Pulmonary artery endothelial cell (primary cell): ENCODE measurements at regions not wholly inside any gene's neighbourhood (a gene's known extent, or its start where the extent isn't known, plus 50 kb on each side); places are given as distances from the start of the nearest gene placed in this dataset.

ENCODE experiments used
- DNase-seq: peaks from one replicate; pipeline ENCODE4 v3.0.0-alpha.2; 2011; ENCODE audit warnings: low read depth, low spot score

- no peak for DNase-seq
Observed at GRCh38 chr10:92747066-92747465, 57.3 kb downstream of the HHEX start.

DNA sequence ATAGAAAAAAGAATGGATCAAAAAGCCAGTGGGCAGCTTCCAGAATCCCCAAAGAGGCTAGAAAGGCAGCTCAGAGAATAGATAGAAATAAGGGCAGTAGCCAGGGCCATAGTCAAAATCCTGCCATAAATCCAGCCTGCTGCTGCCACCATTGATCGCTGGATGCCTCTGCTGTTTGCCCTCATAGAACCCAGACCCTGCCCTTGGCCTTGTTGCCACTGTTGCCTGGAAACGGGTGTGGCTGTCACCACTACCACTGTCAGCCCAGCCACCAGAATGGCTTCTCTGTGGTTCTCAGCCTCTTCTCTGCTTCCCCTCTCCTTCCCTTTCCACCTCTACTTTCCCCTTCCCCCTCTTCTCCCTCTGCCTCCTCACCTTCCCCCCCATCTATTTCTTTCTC lies 57.8 kb downstream of the HHEX start:
- no peak for DNase-seq

DNA sequence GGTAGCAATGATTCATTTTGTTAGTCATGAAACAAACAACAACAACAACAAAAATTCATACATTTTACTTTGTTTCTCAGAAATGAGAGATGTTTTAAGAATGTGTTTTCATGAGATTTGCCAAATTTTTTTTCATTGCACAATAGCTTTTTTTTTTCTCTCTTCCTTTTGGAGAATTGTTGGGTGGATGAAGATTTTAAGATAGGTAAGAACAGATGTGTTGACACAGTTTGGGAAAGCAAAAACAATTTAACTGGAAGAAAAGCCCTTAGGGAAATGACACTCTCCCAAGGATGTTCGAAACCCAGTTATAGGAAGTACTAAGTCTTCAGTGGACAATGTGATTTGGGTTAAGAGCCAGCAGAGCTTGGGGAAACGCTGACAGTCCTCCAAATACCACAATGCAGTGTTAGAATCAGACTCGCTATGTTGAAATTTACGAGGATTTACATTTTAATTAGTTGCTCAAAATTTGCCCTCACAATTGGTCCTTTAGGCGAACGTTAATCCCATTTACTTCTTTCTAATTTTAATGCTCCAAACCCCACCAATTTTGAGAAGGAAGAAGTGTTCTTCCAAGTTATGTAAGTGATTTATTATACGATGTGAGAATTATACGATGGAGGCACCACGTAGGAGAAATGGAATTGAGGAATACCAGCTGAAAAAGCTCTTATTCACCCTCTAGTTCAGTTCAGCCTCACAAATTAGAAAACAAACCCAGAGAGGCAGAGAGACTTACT lies 61.2 kb downstream of the HHEX start:
- DNase-seq = no peak

- DNase-seq = no peak
Observed at GRCh38 chr10:92751534-92751811, 61.7 kb downstream of the HHEX start.

- DNase-seq = no peak
Observed at GRCh38 chr10:92751827-92752226, 62.1 kb downstream of the HHEX start.

DNA sequence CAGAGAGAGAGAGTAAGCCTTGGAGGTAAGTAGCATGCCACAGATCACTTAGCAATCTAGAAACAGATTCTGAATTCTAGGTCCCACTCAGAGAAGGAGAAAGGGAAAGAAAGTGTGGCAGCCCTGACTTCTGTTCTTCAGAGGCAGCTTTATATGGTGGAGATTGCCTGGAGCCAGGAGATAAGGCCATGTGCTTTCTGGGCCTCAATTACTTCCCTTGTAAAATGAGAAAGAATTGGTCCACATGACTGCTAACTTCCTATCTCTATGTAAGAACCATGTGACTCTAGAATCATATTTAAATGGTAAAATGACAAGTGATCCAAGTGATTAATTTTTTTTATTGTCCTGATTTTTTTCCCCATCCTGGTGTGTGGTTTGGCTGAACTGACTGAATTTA lies 64.1 kb downstream of the HHEX start:
- DNase-seq = no peak

GRCh38 chr10:92755725-92756124 lies 66.0 kb downstream of the HHEX start:
- no peak for DNase-seq

DNA sequence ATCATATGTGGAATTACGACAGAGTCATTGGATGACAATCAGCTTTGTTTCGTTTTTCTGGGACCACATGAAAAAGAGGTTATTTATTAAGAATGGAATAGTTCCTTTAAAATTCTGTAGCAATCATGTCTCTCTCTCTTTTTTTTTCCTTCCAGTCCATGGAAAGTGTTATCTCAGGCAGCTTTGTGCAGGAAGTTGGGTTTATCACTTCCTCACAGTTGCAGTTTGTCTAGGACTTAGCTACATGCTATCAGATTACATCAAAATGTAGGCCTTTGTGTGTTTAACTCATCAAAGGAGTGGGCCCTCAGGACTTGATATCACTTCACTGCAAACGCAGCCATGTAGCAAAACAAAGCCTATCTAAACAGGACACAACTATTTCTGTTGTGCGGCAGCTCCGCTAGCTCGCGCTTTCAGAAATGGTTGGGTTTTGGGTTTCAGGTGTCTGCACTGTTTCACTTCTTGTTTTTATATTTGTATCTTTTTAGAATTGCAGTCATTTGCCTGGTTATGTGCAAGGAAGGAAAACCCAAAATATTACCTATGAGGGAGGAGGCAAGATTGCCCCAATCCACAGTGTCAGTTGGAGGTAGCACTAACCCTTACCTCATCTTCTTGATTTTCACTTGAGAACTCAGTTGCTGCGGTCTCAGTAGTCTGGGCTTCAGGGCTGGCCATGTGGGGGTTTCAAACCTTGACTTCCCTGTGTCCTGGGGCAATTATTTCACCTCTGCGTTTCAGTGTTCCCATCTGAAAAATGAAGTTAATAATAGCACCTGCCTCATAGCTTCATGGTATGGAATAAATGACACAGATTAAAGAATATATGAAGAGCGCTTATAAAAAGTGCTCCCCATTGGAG lies 66.7 kb downstream of the HHEX start:
- DNase-seq = peak; percentile 93

DNA sequence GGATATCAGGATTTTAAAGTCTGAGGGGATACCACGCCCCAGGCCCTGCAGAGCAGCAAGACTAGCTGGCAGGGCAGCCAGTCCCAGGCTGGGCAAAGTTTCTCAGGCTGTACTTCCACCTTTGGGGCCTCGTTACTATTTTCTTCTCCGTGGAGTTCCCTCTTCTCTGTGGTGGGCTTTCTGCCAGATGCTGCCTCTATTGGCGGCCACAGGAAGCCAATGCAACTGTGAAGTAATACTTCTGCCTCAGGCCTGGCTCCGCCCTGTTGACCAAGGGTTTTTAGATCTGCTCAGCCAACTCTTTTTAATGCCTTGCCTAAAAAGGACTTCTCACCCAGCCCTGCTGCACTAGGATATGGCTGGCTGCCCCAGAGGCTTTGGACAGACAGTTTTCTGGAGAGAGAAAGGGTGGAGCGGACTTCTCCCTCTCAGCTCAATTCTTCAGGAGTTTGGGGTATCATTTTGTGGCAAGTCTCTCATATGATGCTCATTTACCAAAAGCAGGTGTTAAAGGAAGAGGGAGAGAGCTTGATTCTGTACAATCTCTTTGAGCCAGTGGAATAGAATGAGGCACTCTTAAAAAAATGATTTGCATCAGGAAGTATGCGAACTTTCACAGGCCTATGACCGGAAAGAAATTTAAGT lies 67.4 kb downstream of the HHEX start:
- peak; percentile 83 for DNase-seq

- no peak for DNase-seq
Observed at GRCh38 chr10:92757711-92758104, 68.0 kb downstream of the HHEX start.

DNA sequence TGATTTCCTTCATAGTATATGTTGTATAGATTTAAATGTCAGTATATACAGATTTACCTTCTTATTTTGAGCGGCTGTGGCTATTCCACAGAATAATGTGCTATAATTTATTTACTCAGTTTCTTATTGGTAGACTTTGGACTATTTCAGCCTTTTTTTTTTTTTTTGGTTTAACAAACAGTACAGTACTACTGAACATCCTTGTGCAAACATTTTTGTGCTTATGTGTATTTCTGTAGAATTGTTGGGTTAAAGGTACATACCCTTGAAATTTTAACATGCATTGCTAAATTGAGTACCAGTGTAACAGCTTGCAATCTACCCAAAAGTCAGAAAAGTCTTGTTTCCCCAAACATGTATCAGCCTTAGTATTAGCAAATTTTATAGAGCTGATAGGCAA lies 68.8 kb downstream of the HHEX start:
- no peak for DNase-seq

GRCh38 chr10:92760609-92761008 lies 70.9 kb downstream of the HHEX start:
- DNase-seq = no peak

DNA sequence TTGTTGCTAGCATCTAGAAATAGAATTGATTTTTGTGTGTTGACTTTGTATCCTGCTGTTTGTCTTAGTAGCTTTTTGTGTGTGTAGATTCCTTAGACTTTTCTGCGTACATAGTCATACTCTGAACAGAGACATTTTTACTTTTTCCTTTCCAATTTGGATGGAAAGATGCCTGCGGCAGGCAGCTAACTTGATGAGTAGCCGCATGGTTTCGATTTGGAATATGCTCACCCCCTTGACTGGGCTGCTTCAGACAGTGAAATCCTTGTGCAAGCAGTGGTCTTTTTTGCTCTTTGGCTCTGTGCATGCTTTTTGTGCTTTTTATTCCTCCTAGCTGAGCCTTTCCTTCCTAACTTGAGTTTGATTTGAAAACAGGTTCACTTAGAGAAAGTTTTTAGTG lies 71.8 kb downstream of the HHEX start:
- no peak for DNase-seq

DNA sequence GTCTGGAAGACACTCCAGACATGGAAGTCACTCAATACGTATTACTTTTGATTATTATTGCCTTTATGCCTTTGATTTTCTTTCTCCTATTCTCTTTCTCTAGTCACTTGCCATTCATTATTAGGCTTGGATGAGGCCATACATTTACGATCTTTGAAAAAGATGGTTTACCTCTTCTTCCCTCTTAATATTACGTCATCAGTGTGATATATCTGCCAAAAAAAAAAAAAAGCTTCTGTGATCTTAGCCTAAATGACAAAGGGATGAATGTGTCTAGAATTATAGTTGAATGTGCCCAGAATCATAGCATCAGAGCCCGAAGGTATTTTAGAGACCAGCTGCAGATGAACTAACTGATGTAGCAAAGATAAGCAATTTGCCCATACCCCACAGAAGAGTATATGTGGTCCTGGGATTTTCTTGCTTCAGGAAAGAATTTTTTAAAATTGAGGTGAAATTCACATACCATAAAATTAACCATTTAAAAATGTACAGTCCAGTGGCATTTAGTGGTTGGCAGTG lies 73.9 kb downstream of the HHEX start:
- no peak for DNase-seq

GRCh38 chr10:92766451-92766850 lies 76.7 kb downstream of the HHEX start:
- no peak for DNase-seq

GRCh38 chr10:92768104-92768503 lies 78.3 kb downstream of the HHEX start:
- no peak for DNase-seq

DNA sequence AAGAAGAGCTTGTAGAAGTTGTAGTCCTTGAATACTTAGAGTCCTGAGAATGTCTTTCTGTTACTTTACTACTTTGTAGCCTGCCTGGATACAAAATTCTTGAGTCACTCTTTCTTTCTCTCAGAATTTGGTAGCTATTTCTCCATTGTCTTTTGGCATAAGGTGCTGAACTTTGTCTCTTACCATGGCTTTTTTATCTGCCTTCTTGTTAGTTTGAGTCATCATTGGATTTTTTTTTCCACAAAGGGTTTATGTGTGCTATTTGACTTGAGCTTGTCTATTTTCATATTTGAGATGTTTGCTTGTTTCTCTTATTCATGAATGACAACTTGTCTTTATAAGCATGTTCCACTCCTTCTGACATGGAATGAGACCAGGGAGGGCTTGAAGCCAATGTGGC lies 74.5 kb upstream of the EXOC6 start:
- no peak for DNase-seq

- no peak for DNase-seq
Observed at GRCh38 chr10:92778091-92778490, 70.2 kb upstream of the EXOC6 start.

DNA sequence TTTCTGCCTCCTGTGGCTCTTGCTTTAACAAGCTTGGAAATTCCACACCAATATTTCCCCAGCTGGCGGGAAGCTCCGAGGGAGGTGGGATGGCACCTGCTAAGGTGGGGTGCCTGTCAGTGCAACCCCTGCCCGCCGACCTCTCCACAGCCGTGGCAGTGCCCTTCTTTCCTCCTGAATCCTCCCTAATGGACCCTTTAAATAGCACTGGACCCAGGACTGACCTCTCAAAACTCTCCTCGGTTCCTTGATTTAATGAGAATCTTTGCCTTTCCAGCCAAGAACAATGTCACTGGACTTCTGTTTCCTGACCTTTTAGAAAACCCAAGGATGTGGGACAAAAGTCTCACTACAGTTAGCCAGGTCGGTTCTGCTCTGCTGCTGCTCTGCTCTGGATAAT lies 63.2 kb upstream of the EXOC6 start:
- no peak for DNase-seq

- no peak for DNase-seq
Observed at GRCh38 chr10:92787557-92788152, 60.7 kb upstream of the EXOC6 start.

GRCh38 chr10:92789067-92789466 lies 59.3 kb upstream of the EXOC6 start:
- DNase-seq = no peak

GRCh38 chr10:92789786-92790185 lies 58.5 kb upstream of the EXOC6 start:
- no peak for DNase-seq
